ENCODE measurements at regions not wholly inside any gene's neighbourhood (a gene's known extent, or its start where the extent isn't known, plus 50 kb on each side); places are given as distances from the start of the nearest gene placed in this dataset.

DNA sequence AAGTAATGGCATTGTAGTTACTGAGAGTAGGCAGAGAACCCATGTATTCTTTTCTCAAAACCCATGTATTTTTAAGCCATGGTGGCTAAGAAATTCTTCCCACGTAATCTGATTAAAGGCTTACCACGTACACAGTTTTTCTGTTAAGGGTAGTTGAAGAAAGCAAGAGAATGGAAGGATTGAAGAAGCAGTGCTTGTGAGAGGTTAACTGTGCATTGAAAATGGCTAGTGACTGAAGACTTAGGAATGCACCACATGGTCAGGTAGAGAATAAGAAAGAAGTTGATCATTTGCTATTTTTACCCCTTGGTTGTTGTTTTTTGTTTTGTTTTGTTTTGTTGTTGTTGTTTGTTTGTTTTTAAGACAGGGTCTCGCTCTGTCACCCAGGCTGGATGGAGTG lies 178.9 kb upstream of the SNX7 start:
- DNase-seq (ENCODE audit: low spot score), result no peak
- no peak for FAIRE-seq

DNA sequence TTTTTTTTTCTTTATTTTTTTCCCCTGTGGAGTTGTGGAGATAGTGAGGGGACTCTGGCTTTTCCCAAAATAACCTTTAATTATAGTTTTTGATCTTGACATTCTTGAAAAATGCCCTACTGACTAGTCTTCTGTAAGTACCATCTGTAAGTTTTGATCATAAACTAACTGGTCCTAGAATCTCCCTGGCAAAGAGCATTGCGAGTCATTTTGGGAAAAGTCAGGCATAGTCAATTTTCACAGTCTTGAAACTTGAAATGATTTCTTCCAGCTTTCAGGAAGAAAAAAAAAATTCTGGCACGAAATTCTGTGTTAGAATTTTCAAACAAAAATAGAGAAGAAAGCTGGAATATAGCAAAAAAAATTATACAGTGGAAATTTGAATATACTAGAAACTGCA lies 181.2 kb upstream of the SNX7 start:
- FAIRE-seq (no peak), DNase-seq (ENCODE audit: low spot score) (no peak)

DNA sequence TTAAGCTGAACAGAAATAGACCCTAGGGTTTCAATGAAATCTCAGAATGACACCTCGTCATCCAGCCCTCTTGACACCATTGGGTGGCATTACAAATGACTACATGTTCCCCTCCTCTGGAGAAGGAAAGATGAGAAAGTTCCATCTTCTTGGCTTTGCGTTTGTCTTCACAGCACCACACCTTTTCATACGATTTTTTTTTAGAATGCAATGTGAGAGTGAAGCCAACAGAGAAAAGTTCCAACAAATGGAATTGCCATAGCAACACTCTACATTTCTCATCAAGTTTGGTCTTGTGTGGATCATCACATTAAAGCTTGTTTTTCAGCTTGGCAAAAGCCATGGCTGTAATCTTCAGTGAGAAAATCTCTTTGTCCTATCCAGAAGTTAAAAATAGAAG lies 183.4 kb upstream of the SNX7 start:
- DNase-seq (ENCODE audit: low spot score) (no peak), FAIRE-seq (no peak)

DNA sequence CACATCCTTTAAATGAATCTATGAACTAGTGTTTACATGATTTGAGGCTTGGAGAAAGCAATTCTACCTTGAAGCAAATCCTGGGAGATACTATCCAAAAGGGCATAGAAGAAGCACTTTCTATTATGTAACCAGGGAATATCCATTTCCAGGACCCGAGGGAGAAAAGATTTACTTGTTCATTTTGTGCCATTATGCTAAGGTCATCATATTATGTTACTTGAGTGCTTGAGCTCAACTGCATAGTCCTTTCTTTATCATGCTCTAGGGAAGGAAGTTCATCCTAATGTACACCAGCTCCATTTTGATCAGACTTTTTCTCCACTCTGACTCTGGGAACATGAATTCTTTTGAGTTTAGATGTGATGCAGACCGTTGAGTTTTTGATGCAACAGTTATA lies 188.6 kb upstream of the SNX7 start:
- FAIRE-seq (no peak), DNase-seq (ENCODE audit: low spot score) (no peak)

- FAIRE-seq, result no peak
- DNase-seq (ENCODE audit: low spot score), result no peak
Observed at GRCh38 chr1:98471633-98472032, 189.9 kb upstream of the SNX7 start.

- FAIRE-seq, result no peak
- peak; percentile 14 for DNase-seq (ENCODE audit: low spot score)
Observed at GRCh38 chr1:98468111-98468717, 193.3 kb upstream of the SNX7 start.

DNA sequence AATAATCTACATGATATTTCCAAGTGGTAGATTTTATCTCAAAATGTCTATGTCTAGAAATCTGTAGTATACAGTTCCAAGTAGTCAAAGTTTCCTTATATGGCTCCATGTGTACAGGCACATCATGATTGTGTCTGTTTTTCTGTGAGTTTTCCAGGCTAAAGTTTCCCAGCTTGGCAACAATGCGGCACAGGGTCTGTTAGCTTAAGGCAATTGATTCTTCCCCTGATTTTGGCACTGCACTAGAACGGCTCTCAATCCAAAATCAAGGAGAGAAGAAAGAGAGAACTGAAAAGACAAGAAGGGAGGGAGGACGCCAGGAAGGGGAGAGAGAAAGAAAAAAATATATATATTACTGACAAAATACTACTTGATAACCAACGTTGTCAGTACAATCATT lies 193.9 kb upstream of the SNX7 start:
- no peak for DNase-seq (ENCODE audit: low spot score)
- FAIRE-seq, result no peak

- no peak for FAIRE-seq
- DNase-seq (ENCODE audit: low spot score), result no peak
Observed at GRCh38 chr1:98467122-98467521, 194.4 kb upstream of the SNX7 start.

DNA sequence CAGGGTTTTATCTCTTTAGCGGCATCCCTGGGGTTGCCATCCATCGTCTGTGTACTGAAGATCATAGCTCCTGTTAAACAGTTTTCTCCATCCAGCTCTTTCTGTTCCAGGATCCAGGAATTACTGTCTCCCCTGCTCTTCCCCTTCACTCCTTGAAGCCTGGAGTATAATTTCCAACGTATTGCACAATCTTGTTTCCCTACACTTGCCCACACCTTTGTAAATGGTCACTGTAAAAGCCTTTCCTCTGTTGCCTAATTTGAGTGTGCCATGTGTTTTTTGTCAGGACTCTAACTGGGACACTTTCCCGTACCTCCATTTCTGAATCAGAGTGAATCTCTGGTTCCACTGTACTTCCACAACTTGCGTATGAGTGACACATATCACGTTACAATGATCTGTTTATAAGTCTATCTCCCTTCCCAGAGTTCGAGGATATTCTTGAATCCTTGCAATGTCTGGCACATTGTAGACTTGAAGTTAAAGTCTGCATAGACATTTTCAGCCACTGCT lies 199.6 kb upstream of the SNX7 start:
- no peak for FAIRE-seq
- no peak for DNase-seq (ENCODE audit: low spot score)

DNA sequence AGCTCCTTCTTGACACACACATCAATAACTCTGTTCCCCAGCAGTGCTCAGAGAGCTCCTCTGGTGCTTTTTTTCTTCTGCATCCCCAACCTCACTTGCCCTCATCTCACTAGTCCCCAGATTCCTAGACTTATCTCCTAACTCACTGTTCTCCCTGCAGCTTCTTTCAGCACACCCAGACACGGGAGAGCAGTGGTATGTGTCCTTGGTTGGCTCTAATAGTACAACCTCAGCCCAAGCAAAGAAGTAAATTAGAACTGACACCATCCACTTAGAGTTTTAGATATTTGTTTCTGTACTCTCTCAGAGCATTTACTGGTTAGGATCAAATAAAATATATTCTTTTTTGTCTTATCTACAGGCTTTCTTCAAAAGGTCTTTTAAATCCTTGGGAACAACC lies 201.4 kb upstream of the SNX7 start:
- DNase-seq (ENCODE audit: low spot score) (no peak), FAIRE-seq (no peak)

DNA sequence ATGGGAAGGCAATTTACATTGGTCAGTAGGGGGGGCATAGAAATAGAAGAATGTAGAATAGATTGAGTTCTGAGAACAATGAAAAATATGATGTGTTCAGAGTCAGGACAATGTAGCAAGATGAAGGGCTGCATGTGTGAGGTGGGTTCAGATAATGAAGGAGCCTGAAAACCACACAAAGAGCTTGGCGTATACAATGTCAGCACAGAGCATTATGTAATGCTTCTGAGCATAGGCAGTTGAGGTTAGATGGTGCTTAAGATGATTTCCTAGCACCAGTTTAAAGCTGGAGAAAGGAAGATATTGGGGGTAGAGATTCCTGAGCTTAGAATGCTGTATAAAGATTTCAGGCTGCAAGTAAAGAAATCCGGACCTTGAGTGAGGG lies 202.0 kb upstream of the SNX7 start:
- no peak for FAIRE-seq

DNA sequence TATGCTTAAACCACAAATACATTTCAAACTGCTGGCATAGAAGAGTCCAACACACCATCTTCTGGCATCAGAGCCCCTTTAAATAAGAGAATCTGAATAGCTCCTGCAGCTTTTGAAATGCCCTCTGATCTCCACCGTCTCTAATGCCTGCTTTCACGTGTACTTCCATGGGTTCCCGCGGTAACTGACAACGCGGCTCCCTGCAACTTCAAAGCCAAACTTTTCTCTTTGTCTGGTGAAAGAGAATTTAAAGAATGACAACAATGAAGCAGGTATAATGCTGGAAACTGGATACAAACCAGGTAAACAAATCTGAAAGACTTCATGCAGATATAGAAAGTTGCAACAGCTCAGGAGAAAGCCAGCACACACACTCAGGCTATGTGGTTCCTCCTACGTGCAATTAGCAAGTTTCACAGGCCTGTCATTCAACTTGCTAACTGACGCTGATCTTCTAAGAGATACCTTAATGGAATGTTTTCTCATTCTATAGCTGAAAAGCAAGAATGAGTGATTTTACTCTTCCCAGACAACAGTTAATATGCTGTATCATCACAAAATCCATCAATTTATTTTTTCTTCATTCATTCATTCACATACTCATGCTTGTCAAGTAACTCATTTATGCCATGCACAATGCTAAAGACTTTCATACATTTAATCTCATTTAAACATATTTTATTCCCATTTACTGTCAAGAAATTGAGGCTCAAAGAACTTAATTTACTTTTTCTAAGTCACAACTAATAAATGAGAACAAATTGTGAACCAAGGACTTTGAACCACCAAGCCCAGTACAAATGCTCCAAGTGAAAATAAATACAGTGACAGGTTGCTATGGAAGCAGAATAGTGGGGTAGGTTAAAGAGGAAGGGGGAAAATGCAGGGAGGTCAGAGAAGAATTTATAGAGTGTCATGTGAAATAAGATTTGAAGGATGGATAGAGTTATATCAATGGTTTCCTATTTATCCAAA lies 202.7 kb upstream of the SNX7 start:
- no peak for FAIRE-seq
- no peak for DNase-seq (ENCODE audit: low spot score)

More for the DNA sequence above, 202.0 kb upstream of the SNX7 start:
- no peak for DNase-seq (ENCODE audit: low spot score)

DNA sequence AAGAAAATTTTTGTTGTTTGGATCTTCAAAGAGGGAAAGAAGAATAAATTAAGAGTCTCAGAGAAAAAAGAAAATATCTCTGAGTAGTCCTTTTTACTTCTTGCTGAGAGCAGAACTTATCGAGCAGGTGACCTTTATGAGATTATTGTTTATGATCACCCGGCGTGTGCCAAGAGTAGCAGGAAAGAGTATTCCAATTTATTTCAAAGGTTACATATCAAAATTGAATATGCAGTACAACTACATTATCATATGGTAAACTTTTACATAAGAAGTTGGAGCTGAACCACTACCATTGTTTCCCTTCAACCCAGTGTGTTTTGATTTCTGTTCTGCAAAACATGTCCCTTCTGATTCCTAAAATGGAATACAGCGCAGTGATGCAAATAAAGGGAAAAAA lies 204.3 kb upstream of the SNX7 start:
- no peak for DNase-seq (ENCODE audit: low spot score)
- FAIRE-seq, result no peak

DNA sequence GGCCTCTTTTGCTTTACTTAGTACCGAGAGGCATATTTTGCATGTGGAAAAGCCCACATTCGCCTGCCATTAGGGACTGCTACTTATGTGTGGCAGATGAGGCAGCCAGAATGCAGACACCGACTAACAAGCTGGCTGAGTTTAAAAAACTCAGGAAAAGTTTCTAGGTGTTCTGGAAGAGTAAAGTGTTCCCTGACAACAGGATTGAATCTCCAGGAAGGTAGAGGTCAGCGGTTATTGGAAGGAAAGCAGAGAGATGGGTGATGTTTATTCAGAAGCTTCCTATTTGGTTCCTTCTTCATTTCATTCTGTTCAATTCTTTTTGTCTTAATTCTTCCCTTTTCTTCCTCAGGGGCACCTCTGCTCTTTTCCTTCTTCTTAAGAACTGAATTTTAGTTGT lies 206.9 kb upstream of the SNX7 start:
- no peak for DNase-seq (ENCODE audit: low spot score)
- no peak for FAIRE-seq

- DNase-seq (ENCODE audit: low spot score), result no peak
- FAIRE-seq, result no peak
Observed at GRCh38 chr1:98453066-98453465, 208.5 kb upstream of the SNX7 start.

DNA sequence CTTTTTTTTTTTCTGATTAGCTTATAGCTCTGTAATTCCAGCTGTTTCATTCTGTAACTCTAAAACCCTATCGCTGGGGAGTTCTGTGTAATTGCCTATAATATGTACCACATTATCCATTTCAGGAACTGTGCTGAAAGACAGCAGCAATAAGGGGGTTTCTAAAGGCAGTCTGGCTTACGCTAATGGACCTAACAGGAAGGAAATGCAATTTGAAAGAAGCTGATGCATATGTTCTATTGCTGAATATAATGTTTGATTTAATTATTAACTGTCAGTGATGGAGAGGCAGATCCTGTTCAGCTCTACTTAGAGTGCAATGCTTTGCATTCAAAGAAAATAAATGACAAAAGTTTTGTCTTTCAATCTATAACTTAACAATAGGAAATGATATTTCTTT lies 209.4 kb upstream of the SNX7 start:
- no peak for DNase-seq (ENCODE audit: low spot score)
- no peak for FAIRE-seq

GRCh38 chr1:98441281-98441680 lies 220.2 kb upstream of the SNX7 start:
- FAIRE-seq (no peak), DNase-seq (ENCODE audit: low spot score) (no peak)

GRCh38 chr1:98439471-98439870 lies 222.1 kb upstream of the SNX7 start:
- DNase-seq (ENCODE audit: low spot score) (no peak), FAIRE-seq (no peak)

- no peak for DNase-seq (ENCODE audit: low spot score)
- no peak for FAIRE-seq
Observed at GRCh38 chr1:98437540-98437939, 224.0 kb upstream of the SNX7 start.

DNA sequence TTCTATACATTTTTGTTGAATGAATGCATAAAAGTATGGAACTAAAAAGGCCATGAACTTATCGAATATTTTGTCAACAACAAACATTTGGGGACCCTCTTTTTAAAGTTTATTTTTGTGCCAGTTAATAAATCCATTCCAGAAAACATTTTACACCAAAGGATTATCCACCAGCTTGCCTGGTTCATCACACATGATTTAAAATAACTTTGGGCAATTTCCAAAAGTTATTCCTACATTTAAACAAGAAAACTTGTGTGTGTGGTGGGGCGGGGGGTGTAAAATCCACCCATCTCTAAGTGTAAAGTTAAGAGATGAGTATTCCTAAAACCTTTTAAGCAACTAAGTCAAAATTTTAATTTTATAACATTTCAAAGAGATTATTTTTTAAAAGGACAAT lies 224.5 kb upstream of the SNX7 start:
- DNase-seq (ENCODE audit: low spot score), result no peak
- FAIRE-seq, result no peak

- FAIRE-seq, result no peak
Observed at GRCh38 chr1:98429965-98430443, 231.5 kb upstream of the SNX7 start.

DNA sequence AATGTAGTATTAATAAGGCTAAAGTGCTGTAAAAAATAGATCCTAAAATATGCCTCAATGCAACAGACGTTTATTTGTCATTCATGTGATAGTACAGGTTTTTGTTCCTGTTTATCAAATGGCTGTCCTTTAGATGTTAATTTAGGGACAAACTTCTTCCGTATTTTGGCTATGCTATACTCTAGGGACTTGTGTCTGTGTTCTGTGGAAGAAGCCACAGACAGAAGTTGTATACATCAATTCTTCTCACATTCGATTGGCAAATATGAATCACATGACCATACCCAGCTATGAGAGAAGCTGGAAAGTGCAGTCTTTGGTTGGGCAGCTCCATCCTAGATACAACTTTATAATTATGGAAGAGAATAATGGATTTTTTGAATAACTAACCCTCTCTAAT lies 232.7 kb upstream of the SNX7 start:
- DNase-seq (ENCODE audit: low spot score) (no peak), FAIRE-seq (no peak)

More at GRCh38 chr1:98429965-98430443, 231.5 kb upstream of the SNX7 start:
- no peak for DNase-seq (ENCODE audit: low spot score)

GRCh38 chr1:98427664-98428063 lies 233.9 kb upstream of the SNX7 start:
- DNase-seq (ENCODE audit: low spot score) (no peak), FAIRE-seq (no peak)
